ENCODE measurements at regions not wholly inside any gene's neighbourhood (a gene's known extent, or its start where the extent isn't known, plus 50 kb on each side); places are given as distances from the start of the nearest gene placed in this dataset.

GRCh38 chrX:110408949-110409588 is 50.4 kb downstream of the RTL9 start:
- Histone ChIP-seq H4K20me1 (ENCODE audit: insufficient read depth, low read length) (no peaks in the 10 kb centered on the region), H3K4me1 (ENCODE audit: insufficient read depth, low read length, severe bottlenecking) (no peaks in the 10 kb centered on the region), H3K9me2 (ENCODE audit: low read depth, low read length) (no peaks in the 10 kb centered on the region), H3K79me2 (ENCODE audit: insufficient read depth, low read length) (no peaks in the 10 kb centered on the region), H3K4me2 (ENCODE audit: low read length) (no peak overlapping the region), H3K27me3 (ENCODE audit: insufficient read depth, low read length) (no peaks in the 10 kb centered on the region), H3K27ac (ENCODE audit: low read depth, low read length, poor library complexity, severe bottlenecking) (no peak overlapping the region), H3K4me3 (ENCODE audit: low read depth, low read length, poor library complexity, severe bottlenecking) (no peak overlapping the region), H3K9me3 (ENCODE audit: low read length) (no peaks in the 10 kb centered on the region), H3K36me3 (ENCODE audit: insufficient read depth, low read length) (no peaks in the 10 kb centered on the region), H3K9ac (ENCODE audit: low read length) (no peak overlapping the region), H3F3A (ENCODE audit: insufficient read depth, low read length) (no peaks in the 10 kb centered on the region), H2AFZ (ENCODE audit: low read length) (no peak overlapping the region)
- TF ChIP-seq EZH2 (IDR thresholded peaks at IDR 0.05; ENCODE audit: borderline replicate concordance, low read length): no peak
- TF ChIP-seq, protein P1, sequence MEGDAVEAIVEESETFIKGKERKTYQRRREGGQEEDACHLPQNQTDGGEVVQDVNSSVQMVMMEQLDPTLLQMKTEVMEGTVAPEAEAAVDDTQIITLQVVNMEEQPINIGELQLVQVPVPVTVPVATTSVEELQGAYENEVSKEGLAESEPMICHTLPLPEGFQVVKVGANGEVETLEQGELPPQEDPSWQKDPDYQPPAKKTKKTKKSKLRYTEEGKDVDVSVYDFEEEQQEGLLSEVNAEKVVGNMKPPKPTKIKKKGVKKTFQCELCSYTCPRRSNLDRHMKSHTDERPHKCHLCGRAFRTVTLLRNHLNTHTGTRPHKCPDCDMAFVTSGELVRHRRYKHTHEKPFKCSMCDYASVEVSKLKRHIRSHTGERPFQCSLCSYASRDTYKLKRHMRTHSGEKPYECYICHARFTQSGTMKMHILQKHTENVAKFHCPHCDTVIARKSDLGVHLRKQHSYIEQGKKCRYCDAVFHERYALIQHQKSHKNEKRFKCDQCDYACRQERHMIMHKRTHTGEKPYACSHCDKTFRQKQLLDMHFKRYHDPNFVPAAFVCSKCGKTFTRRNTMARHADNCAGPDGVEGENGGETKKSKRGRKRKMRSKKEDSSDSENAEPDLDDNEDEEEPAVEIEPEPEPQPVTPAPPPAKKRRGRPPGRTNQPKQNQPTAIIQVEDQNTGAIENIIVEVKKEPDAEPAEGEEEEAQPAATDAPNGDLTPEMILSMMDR (IDR thresholded peaks at IDR 0.05; ENCODE audit: low read length): no peak

- no peaks in the 10 kb centered on the region for H3K9me2 ChIP-seq (ENCODE audit: low read depth, low read length)
- H3K4me2 ChIP-seq (ENCODE audit: low read length): no peak overlapping the region
- H3K27me3 ChIP-seq (ENCODE audit: insufficient read depth, low read length): no peaks in the 10 kb centered on the region
- no peaks in the 10 kb centered on the region for H3K79me2 ChIP-seq (ENCODE audit: insufficient read depth, low read length)
- no peak overlapping the region for H3K9ac ChIP-seq (ENCODE audit: low read length)
- H3K9me3 ChIP-seq (ENCODE audit: low read length): no peaks in the 10 kb centered on the region
- H3K36me3 ChIP-seq (ENCODE audit: insufficient read depth, low read length): no peaks in the 10 kb centered on the region
- H3K27ac ChIP-seq (ENCODE audit: low read depth, low read length, poor library complexity, severe bottlenecking): no peak overlapping the region
- H2AFZ ChIP-seq (ENCODE audit: low read length): no peak overlapping the region
- H3K4me1 ChIP-seq (ENCODE audit: insufficient read depth, low read length, severe bottlenecking): peaks cover 5% of the 10 kb centered on the region
- TF ChIP-seq EZH2 (IDR thresholded peaks at IDR 0.05; ENCODE audit: borderline replicate concordance, low read length): no peak
- TF ChIP-seq, protein P1 (IDR thresholded peaks at IDR 0.05; ENCODE audit: low read length): no peak
- H3F3A ChIP-seq (ENCODE audit: insufficient read depth, low read length): no peaks in the 10 kb centered on the region
- H4K20me1 ChIP-seq (ENCODE audit: insufficient read depth, low read length): no peaks in the 10 kb centered on the region
- H3K4me3 ChIP-seq (ENCODE audit: low read depth, low read length, poor library complexity, severe bottlenecking): no peak overlapping the region
Measured at GRCh38 chrX:110409925-110410324, 51.3 kb downstream of the RTL9 start.

DNA sequence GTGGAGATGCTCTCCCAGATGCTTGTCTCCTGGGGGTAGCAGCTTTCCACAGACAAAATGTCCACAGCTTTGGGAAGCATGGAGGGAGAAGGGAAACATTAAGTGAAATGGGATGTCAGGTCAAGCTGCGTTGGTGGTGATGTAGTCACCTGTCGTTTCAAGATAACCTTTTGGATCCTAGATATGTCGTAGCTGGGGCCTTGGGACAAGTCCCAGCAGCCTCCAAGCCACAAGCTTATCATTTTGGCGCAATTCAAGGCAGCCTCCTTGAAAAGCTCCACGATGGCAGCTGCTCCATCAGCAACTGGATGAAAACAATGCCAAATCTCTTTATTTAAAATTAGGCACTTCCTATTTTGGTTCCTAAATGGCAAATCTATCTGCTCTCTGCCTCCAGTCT is 52.0 kb downstream of the RTL9 start:
- Histone ChIP-seq H3K4me2 (ENCODE audit: low read length) (no peak overlapping the region), H3K27me3 (ENCODE audit: insufficient read depth, low read length) (no peaks in the 10 kb centered on the region), H3K36me3 (ENCODE audit: insufficient read depth, low read length) (no peaks in the 10 kb centered on the region)

More for the DNA sequence above, 52.0 kb downstream of the RTL9 start:
- Histone ChIP-seq H3K79me2 (ENCODE audit: insufficient read depth, low read length) (no peaks in the 10 kb centered on the region), H3K4me3 (ENCODE audit: low read depth, low read length, poor library complexity, severe bottlenecking) (no peak overlapping the region), H3K4me1 (ENCODE audit: insufficient read depth, low read length, severe bottlenecking) (peaks cover 5% of the 10 kb centered on the region), H4K20me1 (ENCODE audit: insufficient read depth, low read length) (no peaks in the 10 kb centered on the region), H3F3A (ENCODE audit: insufficient read depth, low read length) (no peaks in the 10 kb centered on the region), H3K9me3 (ENCODE audit: low read length) (no peaks in the 10 kb centered on the region), H2AFZ (ENCODE audit: low read length) (no peak overlapping the region), H3K9me2 (ENCODE audit: low read depth, low read length) (no peaks in the 10 kb centered on the region), H3K27ac (ENCODE audit: low read depth, low read length, poor library complexity, severe bottlenecking) (no peak overlapping the region), H3K9ac (ENCODE audit: low read length) (no peak overlapping the region)
- TF ChIP-seq, protein P1 (IDR thresholded peaks at IDR 0.05; ENCODE audit: low read length): no peak
- no peak for TF ChIP-seq EZH2 (IDR thresholded peaks at IDR 0.05; ENCODE audit: borderline replicate concordance, low read length)
